GM23248 (cell line): ENCODE measurements at regions not wholly inside any gene's neighbourhood (a gene's known extent, or its start where the extent isn't known, plus 50 kb on each side); places are given as distances from the start of the nearest gene placed in this dataset.

ENCODE experiments used
- EZH2 ChIP-seq: fragments of 200-600 bp; sonication (generic); IDR thresholded peaks from 2 replicates; pipeline ENCODE4 v1.6.1; 2018; ENCODE audit warnings: antibody characterized with exemption, mild to moderate bottlenecking; ENCODE audit not compliant: insufficient read depth, poor library complexity, severe bottlenecking
- EZH2phosphoT487 ChIP-seq: fragments of 200-600 bp; sonication (generic); IDR thresholded peaks from 2 replicates; pipeline ENCODE4 v1.6.1; 2018; ENCODE audit warnings: antibody characterized with exemption, moderate library complexity, mild to moderate bottlenecking, low read depth; ENCODE audit not compliant: insufficient read depth

DNA sequence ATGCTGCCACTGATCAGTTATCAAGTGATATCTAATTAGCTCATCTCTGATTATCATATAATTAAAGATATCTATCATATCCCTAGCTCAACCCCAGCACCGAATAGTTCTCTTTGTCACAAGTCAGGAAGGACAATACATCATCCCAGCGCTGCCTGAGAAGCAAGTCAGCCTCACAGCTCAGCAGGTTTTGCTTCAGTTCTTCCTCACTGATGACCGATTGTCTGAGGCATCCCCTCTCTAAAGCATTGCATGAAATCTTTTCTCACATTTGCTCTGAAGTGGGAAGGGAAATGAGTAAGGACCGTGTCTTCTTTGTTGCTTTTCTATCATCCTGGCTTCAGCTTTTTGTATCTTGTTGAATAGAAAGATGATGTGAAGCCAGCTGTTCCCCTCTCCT is 247.9 kb downstream of the CMPK2 start:
- TF ChIP-seq EZH2 (no peak), EZH2phosphoT487 (no peak)
